NCI-H1048 (cell line): ENCODE measurements at regions not wholly inside any gene's neighbourhood (a gene's known extent, or its start where the extent isn't known, plus 50 kb on each side); places are given as distances from the start of the nearest gene placed in this dataset.

ENCODE experiments used
- DNase-seq: peaks from one replicate; lab custom pipeline; 2025; lab: John Stamatoyannopoulos, UW

- no peak for DNase-seq
Measured at GRCh38 chr5:162324328-162324727, 256.8 kb downstream of the GABRG2 start.

- no peak for DNase-seq
Measured at GRCh38 chr5:162325143-162325727, 257.7 kb downstream of the GABRG2 start.

- DNase-seq, result no peak
Measured at GRCh38 chr5:162334944-162335343, 267.4 kb downstream of the GABRG2 start.

GRCh38 chr5:162360373-162360931 is 292.9 kb downstream of the GABRG2 start:
- no peak for DNase-seq

- DNase-seq, result no peak
Measured at GRCh38 chr5:162372256-162372655, 304.7 kb downstream of the GABRG2 start.

- no peak for DNase-seq
Measured at GRCh38 chr5:162377895-162378294, 310.3 kb downstream of the GABRG2 start.

- DNase-seq, result no peak
Measured at GRCh38 chr5:162382839-162383238, 315.3 kb downstream of the GABRG2 start.

- no peak for DNase-seq
Measured at GRCh38 chr5:162384225-162384624, 316.7 kb downstream of the GABRG2 start.

- no peak for DNase-seq
Measured at GRCh38 chr5:162391833-162392232, 324.3 kb downstream of the GABRG2 start.

- DNase-seq, result no peak
Measured at GRCh38 chr5:162392336-162392735, 324.8 kb downstream of the GABRG2 start.

GRCh38 chr5:162393534-162393933 is 326.0 kb downstream of the GABRG2 start:
- no peak for DNase-seq

GRCh38 chr5:162407614-162408013 is 340.0 kb downstream of the GABRG2 start:
- DNase-seq, result no peak

GRCh38 chr5:162410365-162410764 is 342.8 kb downstream of the GABRG2 start:
- DNase-seq, result no peak

- no peak for DNase-seq
Measured at GRCh38 chr5:162429142-162429541, 361.6 kb downstream of the GABRG2 start.

- DNase-seq, result no peak
Measured at GRCh38 chr5:162434281-162434680, 366.7 kb downstream of the GABRG2 start.

GRCh38 chr5:162436055-162436454 is 368.5 kb downstream of the GABRG2 start:
- no peak for DNase-seq

- DNase-seq, result no peak
Measured at GRCh38 chr5:162444129-162444762, 376.7 kb downstream of the GABRG2 start.

- DNase-seq, result no peak
Measured at GRCh38 chr5:162456086-162456485, 388.5 kb downstream of the GABRG2 start.

GRCh38 chr5:162466011-162466410 is 398.4 kb downstream of the GABRG2 start:
- no peak for DNase-seq

- no peak for DNase-seq
Measured at GRCh38 chr5:162473041-162473714, 405.6 kb downstream of the GABRG2 start.

GRCh38 chr5:162474239-162474638 is 406.7 kb downstream of the GABRG2 start:
- DNase-seq, result no peak

- DNase-seq, result no peak
Measured at GRCh38 chr5:162484095-162484494, 416.5 kb downstream of the GABRG2 start.

GRCh38 chr5:162484986-162485385 is 417.4 kb downstream of the GABRG2 start:
- no peak for DNase-seq
